Pancreas (tissue), 10 donors: ENCODE measurements at regions not wholly inside any gene's neighbourhood (a gene's known extent, or its start where the extent isn't known, plus 50 kb on each side); places are given as distances from the start of the nearest gene placed in this dataset.

Experiments
- ATAC-seq, 4 donors: fragments of 200-7000 bp; cut with Tn5 transposase; one replicate each; pipeline versions ENCODE4 v1.8.0 to v1.9.1; 2020; ENCODE audit warnings: mild to moderate bottlenecking in 4 of 4, moderate library complexity in 4 of 4
- DNase-seq, 6 donors: peaks; one replicate each; pipeline ENCODE4 v3.0.0-alpha.2; 2020
- FAIRE-seq: peaks from 2 replicates; lab custom pipeline; 2012; peaks lifted over from hg19 to GRCh38; lab: Jason Lieb, UNC
- H3K27ac ChIP-seq, 4 donors: fragments of 200-600 bp; sonication (generic); 1 replicate in 3 of 4; 2 replicates in 1 of 4; pipeline versions ENCODE4 v1.5.0 to v1.8.0; 2020
- H3K27me3 ChIP-seq, 4 donors: fragments of 200-600 bp; one replicate each; pipeline ENCODE4 v1.8.0; 2021
- H3K36me3 ChIP-seq, 3 donors: fragments of 200-600 bp; sonication (generic) in 1 of 3; one replicate each; pipeline versions ENCODE4 v1.5.0 to v1.8.0; 2020 to 2021
- H3K4me1 ChIP-seq, 3 donors: fragments of 200-600 bp; one replicate each; pipeline ENCODE4 v1.8.0; 2021
- H3K4me3 ChIP-seq, 4 donors: fragments of 200-600 bp; sonication (generic) in 2 of 4; one replicate each; pipeline versions ENCODE4 v1.5.0 to v1.8.0; 2020 to 2021
- H3K9me3 ChIP-seq, 4 donors: fragments of 200-600 bp; one replicate each; pipeline ENCODE4 v1.8.0; 2021
- WGBS, 2 donors: extraction: QIAGEN DNeasy Blood & Tissue Kit; methylation state at CpG; one replicate each; pipeline ENCODE4 v1.1.7; 2013; 5-methylcytosine and 5-hydroxymethylcytosine counted together
- intact Hi-C, 3 donors: fragments of 100-400 bp; cut with DNase I; formaldehyde crosslinking; loops; one replicate each; pipeline versions ENCODE4 v1.11.1 to v1.14.2; 2022
- TF ChIP-seq, protein P1 (sequence below), 4 donors: fragments of 200-600 bp; sonication (generic) in 3 of 4; IDR thresholded peaks; one replicate each; pipeline versions ENCODE4 v1.5.0 to v1.8.0; 2021; ENCODE audit warnings: antibody characterized with exemption in 4 of 4
- donor health status: healthy with polysubstance abuse.
- donor health status: DM: no; HTN: no; CAD: no; lungs with moderate emphysema.
- donor health status: DM: no; HTN: no; CAD: no.
- donor health status: control.
- donor health status: control.
- donor health status: Bipolar disorder and iron deficiency.
- donor health status: DM: yes; HTN: yes; CAD: no.
- donor health status: DM: no; HTN: no; CAD: no.
- donor health status: DM: no; HTN: no; CAD: no.
- donor health status: DM: yes; HTN: yes; CAD: no.

DNA sequence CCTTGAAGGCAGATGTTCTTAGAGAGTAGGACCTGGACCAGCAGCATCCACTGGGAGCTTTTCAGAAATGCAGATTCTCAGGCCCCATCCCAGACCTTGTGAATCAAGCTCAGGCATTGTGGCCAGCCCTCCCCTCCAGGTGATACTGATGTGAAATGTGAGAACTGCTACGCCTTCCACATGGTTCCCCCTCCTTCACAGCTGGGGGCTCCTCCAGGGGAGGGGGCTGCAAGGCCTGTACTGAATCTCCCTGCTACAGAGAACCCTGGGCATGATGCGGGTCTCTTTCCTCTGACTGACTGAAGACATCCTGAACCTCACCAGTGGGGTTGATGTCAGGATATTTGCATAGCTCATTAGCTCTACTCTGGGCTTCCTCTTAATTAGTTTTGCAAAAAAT, 141.8 kb upstream of the CSF3R start:
- H3K27me3 ChIP-seq = no peaks in the 10 kb centered on the region
- FAIRE-seq (no peak), DNase-seq (no peak), ATAC-seq (no peak)
- H3K9me3 ChIP-seq = no peaks in the 10 kb centered on the region
- H3K27ac ChIP-seq = no peak overlapping the region
- no peak overlapping the region for H3K4me3 ChIP-seq
- TF ChIP-seq, protein P1, sequence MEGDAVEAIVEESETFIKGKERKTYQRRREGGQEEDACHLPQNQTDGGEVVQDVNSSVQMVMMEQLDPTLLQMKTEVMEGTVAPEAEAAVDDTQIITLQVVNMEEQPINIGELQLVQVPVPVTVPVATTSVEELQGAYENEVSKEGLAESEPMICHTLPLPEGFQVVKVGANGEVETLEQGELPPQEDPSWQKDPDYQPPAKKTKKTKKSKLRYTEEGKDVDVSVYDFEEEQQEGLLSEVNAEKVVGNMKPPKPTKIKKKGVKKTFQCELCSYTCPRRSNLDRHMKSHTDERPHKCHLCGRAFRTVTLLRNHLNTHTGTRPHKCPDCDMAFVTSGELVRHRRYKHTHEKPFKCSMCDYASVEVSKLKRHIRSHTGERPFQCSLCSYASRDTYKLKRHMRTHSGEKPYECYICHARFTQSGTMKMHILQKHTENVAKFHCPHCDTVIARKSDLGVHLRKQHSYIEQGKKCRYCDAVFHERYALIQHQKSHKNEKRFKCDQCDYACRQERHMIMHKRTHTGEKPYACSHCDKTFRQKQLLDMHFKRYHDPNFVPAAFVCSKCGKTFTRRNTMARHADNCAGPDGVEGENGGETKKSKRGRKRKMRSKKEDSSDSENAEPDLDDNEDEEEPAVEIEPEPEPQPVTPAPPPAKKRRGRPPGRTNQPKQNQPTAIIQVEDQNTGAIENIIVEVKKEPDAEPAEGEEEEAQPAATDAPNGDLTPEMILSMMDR (IDR thresholded peaks at IDR 0.05) = no peak
- H3K4me1 ChIP-seq = no peaks in the 10 kb centered on the region
- 67 to 78% methylated on average over 2 of the region's 2 CpGs for WGBS, 2 donors
- intact Hi-C loops = no loop called here
- H3K36me3 ChIP-seq = no peaks in the 10 kb centered on the region

DNA sequence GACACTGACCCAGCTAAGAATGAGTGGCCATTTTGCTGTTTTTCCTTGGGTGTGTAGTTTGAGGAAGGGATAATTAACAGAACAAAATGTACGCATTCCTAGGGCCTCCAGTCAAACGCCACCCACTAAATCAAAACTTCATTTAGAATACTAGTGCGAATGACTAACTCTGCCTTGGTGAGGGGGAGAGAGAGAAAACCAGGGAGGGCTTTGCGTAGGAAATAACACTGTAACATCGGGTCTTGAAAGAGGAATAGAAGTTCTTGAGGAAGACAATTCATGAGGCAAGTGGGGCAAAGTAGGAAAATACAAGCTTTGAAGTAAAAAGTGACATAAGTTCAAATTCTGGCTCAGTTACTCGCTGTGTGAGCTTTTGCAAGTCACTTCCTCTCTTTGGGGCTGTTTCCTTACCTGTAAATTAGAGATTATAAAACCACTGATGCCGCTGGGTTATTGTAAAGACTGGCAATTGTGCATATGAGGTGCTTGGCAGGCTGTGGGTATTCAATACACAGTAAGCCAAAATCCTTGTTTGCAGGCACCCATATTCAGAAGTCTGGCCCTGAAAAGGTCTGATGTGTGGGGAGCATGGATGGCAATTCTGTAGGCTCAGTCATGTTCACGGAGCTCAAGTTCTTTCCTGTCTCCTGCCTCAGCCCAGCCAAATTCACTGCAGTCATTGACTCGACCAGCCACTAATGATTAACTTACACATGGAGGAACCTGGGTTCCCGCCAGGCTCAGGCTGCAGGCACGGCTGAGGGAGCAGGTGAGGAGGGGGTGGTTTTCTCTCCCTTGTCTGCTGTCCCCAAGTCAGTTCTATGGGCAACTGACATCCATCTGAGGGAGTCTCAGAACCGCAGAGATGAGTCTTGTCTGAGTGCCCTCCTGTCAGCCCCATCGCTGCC, 140.3 kb upstream of the CSF3R start:
- no peaks in the 10 kb centered on the region for H3K4me1 ChIP-seq
- H3K4me3 ChIP-seq = no peak overlapping the region
- WGBS, 2 donors = 39 to 41% methylated on average over 13 of the region's 13 CpGs
- H3K9me3 ChIP-seq = no peaks in the 10 kb centered on the region
- H3K27me3 ChIP-seq = no peaks in the 10 kb centered on the region
- DNase-seq = peak; percentile 55 to 83 (median 72)
- no peaks in the 10 kb centered on the region for H3K36me3 ChIP-seq
- H3K27ac ChIP-seq = no peak overlapping the region
- no peak for FAIRE-seq
- TF ChIP-seq, protein P1 (IDR thresholded peaks at IDR 0.05) = no peak
- peak; percentile 87 to 99 (median 96) for ATAC-seq
- intact Hi-C loops = no loop called here

DNA sequence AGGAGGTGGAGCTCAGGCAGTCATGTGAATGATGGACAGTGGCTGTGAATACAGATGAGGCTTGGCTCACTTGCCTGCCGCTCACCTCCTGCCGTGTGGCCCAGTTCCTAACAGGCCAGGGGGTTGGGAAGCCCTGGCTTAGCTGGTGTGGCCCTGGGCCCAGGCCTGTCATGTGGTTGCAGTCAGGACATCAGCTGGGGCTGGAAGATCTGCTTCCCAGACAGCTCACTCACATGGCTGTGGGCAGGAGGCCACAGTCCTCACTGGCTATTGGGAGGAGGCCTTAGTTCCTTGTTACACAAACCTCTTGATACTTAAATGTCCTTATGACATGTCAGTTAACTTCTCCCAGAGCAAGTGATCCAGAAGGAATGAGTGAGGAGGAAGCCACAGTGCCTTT, 138.8 kb upstream of the CSF3R start:
- H3K4me3 ChIP-seq = no peak overlapping the region
- no peaks in the 10 kb centered on the region for H3K9me3 ChIP-seq
- no peaks in the 10 kb centered on the region for H3K27me3 ChIP-seq
- DNase-seq = no peak
- ATAC-seq = no peak
- intact Hi-C loops = no loop called here
- TF ChIP-seq, protein P1 (IDR thresholded peaks at IDR 0.05) = no peak
- no peaks in the 10 kb centered on the region for H3K36me3 ChIP-seq
- H3K27ac ChIP-seq = no peak overlapping the region
- FAIRE-seq = no peak
- WGBS, 2 donors = 68 to 83% methylated on average over 2 of the region's 2 CpGs
- no peaks in the 10 kb centered on the region for H3K4me1 ChIP-seq

DNA sequence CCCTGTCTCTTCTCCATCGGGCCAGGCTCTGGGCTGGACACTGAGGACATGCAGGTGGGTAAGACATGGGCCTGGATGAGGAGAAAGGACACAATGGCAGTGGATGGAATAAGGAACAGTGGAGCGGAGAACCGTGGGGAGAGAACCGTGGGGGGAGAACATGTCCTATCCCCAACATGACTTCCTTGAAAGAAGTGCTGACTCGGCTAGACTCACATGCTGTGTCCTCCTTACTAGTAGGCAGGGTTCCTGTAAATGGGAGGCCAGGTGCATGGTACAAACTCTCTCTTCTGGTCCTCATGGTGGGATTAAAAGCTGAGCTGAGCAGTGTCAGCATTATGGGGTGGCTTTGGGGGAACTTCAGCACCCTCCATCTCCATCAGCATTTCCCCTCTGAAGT, 137.4 kb upstream of the CSF3R start:
- Histone ChIP-seq H3K9me3 (no peaks in the 10 kb centered on the region), H3K27me3 (no peaks in the 10 kb centered on the region), H3K4me1 (no peaks in the 10 kb centered on the region), H3K4me3 (no peak overlapping the region), H3K36me3 (no peaks in the 10 kb centered on the region), H3K27ac (no peak overlapping the region)
- FAIRE-seq (no peak), DNase-seq (no peak), ATAC-seq (no peak)
- TF ChIP-seq, protein P1 (IDR thresholded peaks at IDR 0.05) = no peak
- WGBS, 2 donors = 81 to 88% methylated on average over 5 of the region's 5 CpGs
- intact Hi-C loops = no loop called here

DNA sequence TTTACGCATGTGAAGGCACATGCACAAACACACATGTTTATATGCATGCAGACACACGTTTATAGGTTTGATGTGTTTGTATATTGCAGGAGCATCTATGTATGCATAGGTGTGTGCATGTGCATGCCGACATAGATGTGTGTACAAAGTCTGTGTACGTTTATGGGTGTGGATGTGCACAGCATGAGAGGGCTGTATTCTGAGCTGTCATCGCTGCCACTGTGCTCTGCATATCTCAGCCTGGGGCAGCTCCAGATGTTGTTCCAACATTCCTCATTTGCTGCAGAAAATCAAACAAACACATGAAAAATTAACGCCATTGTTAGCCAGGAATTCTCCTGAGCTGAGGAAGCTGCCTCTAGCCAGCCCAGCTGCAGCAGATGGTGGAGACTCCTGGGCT, 132.3 kb upstream of the CSF3R start:
- DNase-seq (no peak), ATAC-seq (no peak), FAIRE-seq (no peak)
- Histone ChIP-seq H3K27ac (no peak overlapping the region), H3K4me1 (no peaks in the 10 kb centered on the region), H3K4me3 (no peak overlapping the region), H3K36me3 (no peaks in the 10 kb centered on the region), H3K27me3 (no peaks in the 10 kb centered on the region), H3K9me3 (no peaks in the 10 kb centered on the region)
- 34 to 39% methylated on average over 6 of the region's 6 CpGs for WGBS, 2 donors
- intact Hi-C loops = no loop called here
- TF ChIP-seq, protein P1 (IDR thresholded peaks at IDR 0.05) = no peak
